AG08395 (cell line): ENCODE measurements at regions not wholly inside any gene's neighbourhood (a gene's known extent, or its start where the extent isn't known, plus 50 kb on each side); places are given as distances from the start of the nearest gene placed in this dataset.

ENCODE experiments used
- DNase-seq: peaks from one replicate; pipeline ENCODE4 v3.0.0; 2012; ENCODE audit warnings: mixed read lengths, low spot score

GRCh38 chr2:151197184-151198108, 64.2 kb downstream of the RBM43 start:
- DNase-seq, result no peak

- no peak for DNase-seq
Measured at GRCh38 chr2:151193576-151193975, 68.1 kb downstream of the RBM43 start.

DNA sequence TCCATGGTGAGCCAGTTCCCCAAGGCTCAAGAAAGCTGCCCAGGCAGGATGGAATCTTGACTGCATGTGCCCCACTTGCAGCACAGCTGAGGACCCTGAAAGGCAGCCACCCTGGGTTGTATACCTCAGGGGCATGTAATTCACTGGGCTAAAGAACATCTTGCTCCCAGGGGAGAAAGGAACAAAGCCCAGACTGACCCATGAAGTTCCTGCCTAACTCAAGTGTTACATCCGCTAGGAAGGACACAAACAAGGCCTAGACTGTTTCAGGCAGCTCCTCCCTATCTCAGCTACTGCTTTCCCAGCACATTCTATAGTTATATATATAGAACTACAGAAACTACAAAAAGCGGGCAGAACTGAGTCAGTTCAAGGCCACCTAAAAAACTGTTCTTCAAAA, 69.0 kb downstream of the RBM43 start:
- no peak for DNase-seq

DNA sequence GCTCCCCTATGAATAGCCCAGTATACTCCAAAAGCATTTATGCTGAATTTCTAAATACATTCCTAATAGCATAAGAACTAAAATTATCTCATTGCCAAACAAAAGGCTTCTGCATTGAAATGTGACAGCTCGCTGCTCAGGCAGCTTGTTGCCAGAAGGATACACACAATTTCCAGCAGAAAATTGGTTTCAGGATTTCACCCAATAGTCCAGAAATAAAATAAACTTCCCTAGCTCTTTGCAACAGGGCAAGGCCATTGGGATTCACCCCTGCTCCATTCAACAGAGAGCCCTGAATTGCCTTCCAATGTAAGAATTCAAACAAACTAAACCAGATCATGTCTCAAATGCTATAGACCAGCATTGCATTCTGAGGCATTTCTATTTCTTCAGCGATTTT, 70.7 kb downstream of the RBM43 start:
- no peak for DNase-seq

GRCh38 chr2:151189125-151189524, 72.5 kb downstream of the RBM43 start:
- no peak for DNase-seq

- DNase-seq, result no peak
Measured at GRCh38 chr2:151186011-151186410, 75.7 kb downstream of the RBM43 start.

GRCh38 chr2:151182899-151183809, 78.5 kb downstream of the RBM43 start:
- DNase-seq, result no peak

- no peak for DNase-seq
Measured at GRCh38 chr2:151182396-151182795, 79.3 kb downstream of the RBM43 start.

GRCh38 chr2:151181524-151181923, 80.1 kb downstream of the RBM43 start:
- DNase-seq, result no peak

GRCh38 chr2:151180123-151180522, 81.5 kb downstream of the RBM43 start:
- DNase-seq, result no peak

GRCh38 chr2:151178207-151178606, 83.5 kb downstream of the RBM43 start:
- DNase-seq, result no peak

GRCh38 chr2:151177756-151178155, 83.9 kb downstream of the RBM43 start:
- DNase-seq, result no peak

- no peak for DNase-seq
Measured at GRCh38 chr2:151176661-151177060, 85.0 kb downstream of the RBM43 start.

DNA sequence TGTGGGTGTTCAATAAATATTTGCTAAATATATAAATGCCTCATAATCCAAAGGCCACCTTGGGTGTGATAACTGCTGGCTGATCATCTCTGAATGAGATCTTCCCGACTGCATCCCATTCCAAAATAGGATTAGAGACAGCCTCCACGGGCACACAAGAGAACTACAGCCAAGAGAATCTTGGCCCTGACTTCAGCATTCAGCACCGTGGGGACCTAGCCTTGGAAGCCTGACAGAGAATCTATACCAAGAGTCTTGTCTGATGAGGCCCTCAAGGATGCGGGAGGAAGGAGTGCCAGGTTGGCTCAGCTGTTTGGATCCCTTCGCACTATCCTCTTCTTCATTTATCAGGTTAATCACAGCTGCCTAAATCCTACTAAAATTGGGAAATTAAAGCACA, 85.8 kb downstream of the RBM43 start:
- DNase-seq, result no peak

GRCh38 chr2:151174127-151174526, 87.5 kb downstream of the RBM43 start:
- DNase-seq, result no peak

DNA sequence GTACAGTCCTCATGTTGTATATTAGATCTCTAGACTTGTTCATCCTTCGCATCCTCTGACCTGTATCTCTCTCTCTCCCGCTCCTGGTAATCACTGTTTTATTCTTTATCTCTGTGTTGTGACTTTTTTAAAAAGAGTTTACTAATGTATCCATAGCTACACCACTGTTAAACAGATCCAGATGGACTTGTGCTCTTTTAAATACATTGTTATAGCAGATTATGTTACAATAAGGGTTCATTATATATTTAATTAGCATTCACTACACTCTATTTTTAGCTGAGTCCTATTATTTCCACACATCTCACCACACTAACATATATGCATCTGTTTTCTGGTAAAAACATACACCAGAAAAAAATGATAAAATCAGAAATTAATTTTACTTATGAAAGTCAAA, 90.5 kb downstream of the RBM43 start:
- DNase-seq, result no peak

DNA sequence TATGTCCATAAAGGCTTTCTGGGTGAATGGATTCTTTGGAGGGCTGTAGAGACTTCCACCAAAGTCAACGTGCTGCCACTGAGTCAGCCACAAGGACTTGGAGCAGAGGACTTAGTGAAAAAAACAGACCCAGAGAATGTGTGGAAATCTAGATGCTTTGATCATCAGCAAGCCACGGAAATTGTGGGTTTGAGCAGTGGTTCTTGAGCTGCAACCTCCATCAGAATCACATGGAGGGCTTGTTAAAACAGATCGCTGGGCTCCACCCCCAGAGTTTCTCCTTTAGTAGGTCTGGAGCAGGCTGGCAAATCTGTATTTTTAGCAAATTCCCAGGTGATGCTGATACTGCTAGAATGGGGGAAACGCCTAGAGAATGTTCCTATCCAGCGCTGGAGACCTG, 95.3 kb downstream of the RBM43 start:
- no peak for DNase-seq

DNA sequence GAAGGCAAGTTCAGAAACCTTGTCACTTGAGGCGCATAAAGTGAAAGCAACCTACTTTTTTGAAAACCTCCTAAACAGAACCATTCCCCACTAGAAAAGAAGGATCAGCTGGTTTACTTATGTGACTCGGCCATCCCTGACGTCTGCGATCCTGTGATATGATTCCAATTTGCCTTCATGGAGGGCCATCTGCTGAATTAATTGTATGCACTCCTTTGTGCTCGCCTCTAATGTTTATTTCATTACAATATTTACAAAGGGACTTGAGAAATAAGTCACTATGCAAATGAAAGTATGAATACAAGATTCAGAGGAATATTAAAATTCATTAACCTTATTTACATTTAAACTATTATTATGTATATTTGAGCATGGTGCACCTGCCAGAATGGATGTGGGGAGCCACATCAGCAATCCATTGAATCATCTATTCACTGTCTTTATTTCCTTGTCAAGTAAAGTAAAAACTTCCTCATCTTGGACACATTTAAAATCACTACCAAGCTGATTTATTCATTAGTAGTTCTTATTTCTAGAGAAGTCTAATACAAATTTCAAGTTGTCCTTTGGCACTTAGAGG, 96.5 kb downstream of the RBM43 start:
- no peak for DNase-seq

DNA sequence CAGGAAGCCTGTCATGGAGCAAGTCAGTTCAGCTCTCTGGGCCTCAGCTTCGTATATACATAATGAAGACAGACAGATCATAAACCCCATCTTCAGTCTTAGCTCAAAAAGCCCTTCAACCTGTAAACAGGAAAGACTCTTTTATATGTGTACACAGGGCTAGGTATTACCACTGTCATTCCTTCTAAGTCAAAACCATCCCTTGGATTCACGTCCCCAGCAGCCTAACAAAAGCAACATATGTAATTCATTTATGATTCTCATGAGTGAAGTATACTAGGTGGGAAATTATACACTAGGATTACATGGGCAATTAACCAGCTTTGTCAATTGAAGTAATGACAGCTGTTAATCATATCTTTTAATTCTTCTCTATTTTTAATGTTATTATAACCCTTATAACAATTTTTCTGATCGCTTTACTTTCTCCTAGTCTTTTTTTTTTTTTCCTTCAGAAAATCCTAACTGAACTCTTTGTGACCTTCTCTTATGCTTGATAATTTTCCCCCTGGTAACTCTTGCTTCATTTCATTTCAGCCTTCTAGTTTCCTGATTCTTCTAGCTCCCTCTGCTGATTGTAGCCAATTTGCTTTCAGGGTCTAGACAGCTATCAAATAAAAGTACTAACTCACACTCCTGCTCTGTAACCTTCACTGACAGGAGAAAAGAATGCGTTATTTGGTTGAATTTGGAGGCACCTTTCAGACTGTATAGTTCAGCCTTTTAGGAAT, 99.7 kb downstream of the RBM43 start:
- peak; percentile 35 for DNase-seq

GRCh38 chr2:151159109-151159662, 102.5 kb downstream of the RBM43 start:
- DNase-seq, result no peak

GRCh38 chr2:151157000-151157735, 104.5 kb downstream of the RBM43 start:
- peak; percentile 10 for DNase-seq
